GF-D8 (cell line): ENCODE measurements at regions not wholly inside any gene's neighbourhood (a gene's known extent, or its start where the extent isn't known, plus 50 kb on each side); places are given as distances from the start of the nearest gene placed in this dataset.

Source experiments
- DNase-seq: peaks from one replicate; lab custom pipeline; 2025; lab: John Stamatoyannopoulos, UW

DNA sequence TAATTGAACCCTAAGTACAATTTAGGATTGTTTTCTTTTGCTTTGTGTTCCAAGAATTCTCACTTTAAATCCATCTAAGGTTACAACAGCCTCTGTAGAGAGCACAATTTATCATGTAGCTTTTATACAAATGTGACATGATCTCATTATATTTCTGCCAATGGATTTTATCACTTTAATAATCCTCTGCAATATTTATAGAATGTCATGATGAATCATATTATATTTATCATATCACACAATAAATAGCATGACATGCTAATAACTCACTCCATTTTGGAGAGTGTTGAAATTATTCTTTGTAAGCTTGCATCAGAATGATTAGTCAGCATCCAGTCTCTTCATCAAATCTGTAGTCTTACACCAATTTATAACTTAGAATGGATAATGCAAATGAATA lies 280.6 kb upstream of the ZNF717 start:
- DNase-seq = no peak

DNA sequence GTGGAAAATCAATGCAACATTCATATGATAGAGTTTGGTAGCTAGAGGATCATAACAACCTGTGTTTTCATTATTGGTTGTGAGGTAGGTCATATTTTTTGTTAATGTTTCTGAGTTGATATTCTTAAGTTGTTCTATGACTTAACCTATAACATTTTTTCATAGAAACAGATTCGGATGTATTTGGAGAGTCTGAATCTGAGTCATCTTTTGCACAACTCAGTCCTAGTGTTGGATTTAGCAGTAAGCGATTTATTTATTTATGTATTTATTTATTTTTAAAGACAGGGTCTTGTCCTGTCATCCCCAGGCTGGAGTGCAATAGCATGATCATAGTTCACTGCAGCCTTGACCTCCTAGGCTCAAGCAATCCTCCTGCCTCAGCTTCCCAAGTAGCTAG lies 292.8 kb upstream of the ZNF717 start:
- DNase-seq = no peak

DNA sequence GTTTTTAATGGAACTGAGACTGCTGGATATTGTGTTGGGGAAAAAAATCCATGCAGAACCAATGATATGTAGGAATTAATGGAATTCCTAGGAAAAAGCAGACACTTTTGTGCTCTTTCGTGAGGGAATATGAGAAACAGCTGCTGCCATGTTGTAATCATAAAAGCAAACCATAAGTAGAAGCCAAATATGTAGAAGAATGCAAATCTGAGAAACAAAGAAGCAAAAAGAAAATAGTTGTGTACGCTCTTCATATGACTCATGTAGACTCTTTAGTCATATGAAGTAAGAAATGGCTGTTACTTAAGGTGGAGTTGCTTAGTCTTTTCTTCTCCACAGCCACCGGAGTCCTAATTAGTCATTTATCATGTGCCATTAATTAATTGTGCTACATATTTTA lies 298.6 kb upstream of the ZNF717 start:
- no peak for DNase-seq

DNA sequence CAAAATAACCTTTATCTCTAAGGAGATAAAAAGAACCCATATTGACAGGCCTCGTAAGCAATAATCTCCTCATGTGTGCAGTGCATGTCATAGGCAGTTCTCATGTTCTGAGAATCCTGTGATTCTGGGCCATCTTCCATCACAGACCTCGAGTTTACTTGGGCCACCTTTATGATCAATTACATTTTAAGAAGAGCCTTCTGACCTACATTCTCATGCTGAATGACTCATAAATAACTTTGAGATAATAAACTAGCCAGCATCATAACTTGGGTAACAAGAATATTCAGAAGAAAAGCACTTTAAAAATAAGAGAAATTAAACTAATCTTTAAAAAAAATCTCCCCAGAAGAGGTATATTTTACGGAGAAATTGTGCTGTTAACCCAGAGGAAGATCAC lies 310.7 kb upstream of the ZNF717 start:
- no peak for DNase-seq

DNA sequence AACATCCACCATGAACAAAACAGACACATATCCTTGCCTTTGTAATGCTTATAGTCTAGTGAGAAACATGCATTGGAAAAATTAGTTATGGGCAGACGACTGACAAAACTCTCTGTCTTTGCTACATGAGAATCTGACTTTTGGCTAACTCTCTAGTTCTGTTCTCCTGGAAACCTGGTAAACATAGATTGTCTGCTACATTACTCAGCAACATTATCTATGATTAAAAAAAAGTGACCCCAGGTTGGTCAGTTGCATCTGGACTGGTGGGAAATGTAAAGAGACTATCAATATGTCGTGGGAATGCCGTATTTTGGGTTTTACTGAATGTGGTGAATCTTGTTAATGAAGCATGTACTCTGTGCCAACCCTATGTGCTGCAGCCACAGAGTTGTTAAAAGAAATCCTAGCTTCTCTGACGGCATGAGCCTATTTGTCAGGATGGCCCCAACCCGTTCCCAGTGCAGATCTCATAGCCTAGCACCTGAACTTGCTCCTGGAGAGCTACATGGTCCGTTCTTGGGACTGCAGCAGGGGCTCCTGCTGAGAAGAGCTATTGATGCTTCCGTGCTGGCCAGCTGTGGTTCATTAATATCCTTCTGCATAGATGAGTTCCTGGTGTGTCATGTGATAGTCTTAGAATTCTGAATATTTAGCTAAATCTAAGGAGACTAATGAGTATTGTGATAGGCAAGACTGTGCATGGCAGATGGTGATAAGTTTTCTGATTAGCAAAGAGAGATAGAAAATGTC lies 311.7 kb upstream of the ZNF717 start:
- no peak for DNase-seq

DNA sequence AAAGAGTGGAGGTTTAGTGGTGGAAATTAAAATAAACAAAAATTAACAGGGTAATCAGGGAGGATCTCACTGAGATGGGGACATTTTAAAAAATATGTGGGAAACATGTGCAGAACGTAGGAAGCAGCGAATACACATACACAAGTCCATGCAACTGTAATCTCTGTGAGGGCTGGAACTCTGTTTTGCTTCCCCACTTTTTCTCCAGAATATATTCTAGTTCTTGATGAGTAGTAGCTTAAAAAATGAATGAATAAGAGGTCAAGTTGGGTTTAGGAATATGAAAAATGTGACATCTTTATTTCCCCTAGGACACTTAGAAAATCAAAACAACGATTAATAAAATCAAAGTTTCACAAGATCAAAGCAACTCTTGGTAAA lies 312.2 kb upstream of the ZNF717 start:
- DNase-seq = no peak

DNA sequence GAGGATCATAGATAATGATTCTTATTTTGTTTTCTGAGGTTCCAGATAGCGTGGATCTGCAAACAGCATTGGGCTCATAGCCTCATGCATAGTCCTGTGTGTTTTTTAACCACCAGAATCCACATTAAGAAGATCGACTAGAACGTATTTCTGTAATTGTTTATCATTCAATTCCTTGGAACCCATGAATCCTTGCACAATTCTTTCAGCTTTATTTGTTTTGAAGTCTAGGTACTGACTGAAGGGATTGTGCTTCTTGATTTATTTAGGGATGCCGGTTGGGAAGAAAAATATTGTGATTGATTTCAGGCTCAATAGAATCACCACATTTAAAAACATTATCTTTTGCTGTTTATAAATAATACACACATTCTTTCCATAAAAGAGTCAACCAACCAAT lies 314.6 kb upstream of the ZNF717 start:
- no peak for DNase-seq

DNA sequence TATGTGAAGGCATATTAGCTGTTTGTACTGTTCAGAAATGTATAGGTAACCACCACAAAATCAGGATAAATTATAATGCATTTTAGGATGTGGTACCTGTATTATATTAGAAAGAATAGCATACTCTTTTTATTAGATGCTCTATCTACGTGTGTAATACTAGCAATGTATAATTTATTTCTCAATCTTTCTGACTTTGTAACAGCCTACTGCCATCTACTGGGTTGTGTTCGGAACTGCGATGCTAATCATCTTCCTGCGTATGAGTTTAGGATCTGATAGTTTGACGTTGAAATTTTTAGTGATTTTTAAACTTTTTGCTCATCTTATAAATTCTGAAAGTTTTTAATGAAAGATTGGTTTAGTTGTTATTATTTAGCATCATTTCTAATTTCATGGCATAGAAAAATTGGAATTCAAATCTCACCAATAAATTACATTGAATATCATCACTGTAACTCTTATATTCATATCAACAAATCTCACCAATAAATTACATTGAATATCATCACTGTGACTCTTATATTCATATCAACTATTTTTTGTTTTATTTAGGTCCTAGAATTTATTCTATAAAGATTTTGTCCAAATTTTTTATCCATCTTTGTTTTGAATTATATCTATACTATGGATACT lies 322.7 kb upstream of the ZNF717 start:
- DNase-seq = no peak

DNA sequence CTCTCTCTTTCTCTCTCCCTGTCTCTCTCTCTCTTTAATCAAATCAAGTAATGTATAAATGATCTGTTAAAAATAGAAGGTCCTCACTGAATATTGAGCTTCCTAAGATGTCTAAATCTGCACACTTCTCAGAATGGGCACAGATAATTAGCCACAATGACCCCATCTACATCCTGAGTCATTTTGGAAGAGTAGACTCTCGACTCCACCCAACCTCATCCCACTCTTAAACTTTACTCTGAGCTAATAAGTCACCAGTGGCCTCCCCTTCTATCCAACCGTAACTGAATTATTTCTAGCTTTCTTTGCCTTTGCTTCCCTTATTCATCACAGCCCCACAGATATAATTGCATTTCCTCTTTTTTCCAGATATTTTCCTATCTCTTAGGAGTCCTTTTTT lies 326.5 kb upstream of the ZNF717 start:
- DNase-seq = no peak

DNA sequence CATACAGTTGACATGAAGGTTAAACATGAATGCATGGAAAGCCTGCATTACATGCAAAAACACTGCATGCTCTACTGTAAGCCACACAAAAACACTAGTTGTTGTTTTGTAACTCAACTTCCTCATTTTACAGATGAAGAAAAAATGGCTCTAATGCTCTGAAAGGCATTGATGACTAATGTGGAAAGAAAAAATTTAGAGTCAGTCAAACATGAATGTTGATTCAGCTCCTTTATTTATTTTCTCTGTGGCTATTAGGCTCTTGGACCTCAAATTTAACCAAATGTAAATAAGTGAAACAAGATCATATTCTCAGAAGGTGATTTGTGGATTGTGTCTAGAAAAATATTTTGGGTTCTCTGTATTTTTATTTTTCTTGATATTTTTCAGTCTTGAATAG lies 336.7 kb upstream of the ZNF717 start:
- DNase-seq = no peak

DNA sequence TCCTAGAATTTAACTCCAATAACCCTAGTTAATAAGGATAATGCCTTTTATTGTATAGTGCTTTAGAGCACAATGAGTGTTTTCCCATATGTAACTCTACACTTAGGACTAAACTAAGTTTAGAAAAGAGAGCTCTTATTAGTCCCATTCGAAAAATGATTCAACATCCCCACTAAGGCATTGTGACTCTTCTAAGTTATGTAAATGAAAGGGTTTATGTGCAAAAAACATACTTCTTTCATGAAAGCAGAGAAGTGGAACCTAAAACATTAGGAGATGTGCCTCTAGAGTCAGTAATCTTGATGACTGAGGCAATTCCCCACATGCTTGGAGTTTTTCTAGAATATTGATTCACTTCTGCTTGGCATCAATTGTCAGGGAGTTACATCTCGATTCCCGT lies 344.1 kb upstream of the ZNF717 start:
- no peak for DNase-seq

DNA sequence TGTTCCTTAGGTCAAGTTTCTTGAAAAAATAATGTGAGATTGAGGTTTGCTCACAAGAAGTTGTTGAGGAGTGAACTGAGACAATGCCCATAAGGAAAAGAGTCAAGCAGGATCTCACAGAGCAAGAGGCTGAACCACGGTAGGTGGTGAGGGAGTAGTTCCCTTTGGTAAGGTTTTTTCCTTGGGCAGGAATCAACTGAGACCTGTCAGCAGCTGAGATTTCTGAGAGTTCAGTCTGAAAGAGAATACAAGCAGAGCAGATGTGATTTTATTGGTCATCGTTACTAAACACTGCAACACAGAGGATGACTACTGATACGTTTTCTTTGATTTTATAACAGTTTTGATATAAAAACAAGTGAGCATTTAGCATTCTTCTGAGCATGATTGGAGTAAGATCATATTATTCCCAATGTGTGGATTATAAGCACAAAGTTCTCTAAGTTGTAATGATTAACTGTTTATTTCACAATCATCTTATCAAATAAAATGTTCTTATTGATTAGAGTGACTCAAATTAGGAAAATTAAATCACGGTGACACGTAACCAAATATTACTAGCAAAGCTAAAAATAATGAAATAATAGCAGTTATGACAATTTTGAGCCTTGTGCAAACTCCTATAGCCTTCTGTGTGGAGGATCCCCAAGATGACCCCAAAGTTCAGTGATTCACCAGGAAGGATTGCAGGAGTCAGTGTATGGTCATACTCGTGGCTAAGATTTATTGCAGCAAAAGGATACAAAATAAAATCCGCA lies 346.2 kb upstream of the ZNF717 start:
- no peak for DNase-seq

DNA sequence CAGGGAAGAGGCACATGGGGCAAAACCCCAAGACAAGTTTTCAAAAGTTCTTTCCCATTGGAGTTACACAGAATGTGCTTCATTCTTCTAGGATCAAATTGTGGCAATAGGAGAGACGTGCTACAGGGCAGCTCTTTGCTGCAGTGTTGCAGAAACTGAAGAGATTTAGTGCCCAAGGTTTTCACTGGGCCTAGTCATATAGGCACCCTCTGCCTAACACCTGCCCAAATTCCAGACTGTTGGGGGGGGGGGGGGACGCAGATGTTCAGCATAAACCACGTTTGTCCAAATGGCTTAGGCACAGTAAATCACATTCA lies 346.8 kb upstream of the ZNF717 start:
- no peak for DNase-seq

DNA sequence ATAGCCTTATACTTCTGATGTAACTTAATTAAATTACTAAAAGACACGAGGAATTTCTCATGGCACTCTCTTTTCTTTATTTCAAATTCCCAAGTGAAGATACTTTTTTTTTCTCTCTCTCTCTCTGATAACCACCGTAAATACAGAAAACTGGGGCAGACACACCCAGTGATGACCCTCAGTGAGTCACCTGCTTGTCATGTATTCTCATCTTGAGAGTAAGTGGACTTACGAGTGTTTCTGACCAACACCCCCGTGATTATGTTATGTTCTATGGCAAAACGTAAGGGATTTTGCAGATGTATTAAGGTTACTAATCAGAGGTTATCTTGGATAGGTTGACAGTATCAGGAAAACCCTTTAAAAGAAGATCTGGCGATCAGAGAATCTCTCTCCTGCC lies 348.8 kb upstream of the ZNF717 start:
- no peak for DNase-seq

DNA sequence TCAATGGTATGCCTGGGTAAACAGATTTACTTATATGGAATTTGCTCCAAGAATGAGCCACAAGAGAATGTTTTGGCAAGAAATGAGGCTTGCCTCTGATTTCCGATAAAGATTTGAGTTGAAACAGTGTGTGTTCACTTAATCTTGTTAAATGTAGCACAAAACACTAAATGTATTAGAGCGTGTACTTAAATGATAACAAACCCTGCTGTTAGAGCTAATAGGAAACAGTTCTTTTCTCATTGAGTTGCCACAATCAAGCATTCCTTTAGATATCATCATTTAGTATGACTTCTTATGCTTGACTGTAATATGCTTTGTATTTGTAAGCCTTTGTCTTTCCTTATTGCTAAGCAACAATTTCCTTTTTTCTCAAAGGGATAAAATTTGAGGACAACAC lies 353.6 kb upstream of the ZNF717 start:
- no peak for DNase-seq

DNA sequence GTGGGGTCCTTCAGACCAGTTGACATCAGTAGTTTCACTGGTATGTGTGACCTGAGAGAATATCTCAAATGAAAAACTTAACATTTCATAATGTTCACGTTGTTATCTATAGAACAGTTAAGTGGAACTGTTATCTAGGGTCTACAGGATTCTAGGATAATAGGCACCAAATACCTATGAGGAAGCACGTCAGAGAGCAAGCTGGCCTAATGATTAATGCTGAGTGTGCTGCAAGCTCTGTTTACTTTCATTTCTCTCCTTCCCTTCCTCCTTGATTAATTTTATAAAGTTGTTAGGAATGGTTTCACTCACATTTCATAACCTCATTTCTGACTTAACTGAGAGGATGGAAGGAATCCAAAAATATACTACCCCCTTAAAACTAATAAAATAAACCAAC lies 362.5 kb upstream of the ZNF717 start:
- DNase-seq = no peak

DNA sequence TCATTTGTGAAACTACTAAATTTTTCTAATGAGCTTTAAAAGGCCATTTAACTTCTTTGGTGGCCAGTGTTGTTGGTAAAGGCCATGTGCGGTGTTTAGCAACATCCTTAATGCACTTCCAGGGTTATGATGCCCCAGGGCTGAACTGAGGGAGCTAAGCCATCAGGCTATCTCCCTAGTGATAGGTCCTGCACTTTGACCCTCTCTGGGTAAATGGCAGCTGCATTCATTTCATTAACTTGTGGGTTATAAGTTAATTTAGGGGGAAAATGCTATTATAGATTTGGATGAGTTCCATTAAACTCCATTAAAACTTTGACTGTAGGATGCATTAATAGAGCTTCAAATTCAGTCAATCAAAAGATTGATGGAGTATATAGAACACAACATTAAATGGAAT lies 366.7 kb upstream of the ZNF717 start:
- DNase-seq = no peak

DNA sequence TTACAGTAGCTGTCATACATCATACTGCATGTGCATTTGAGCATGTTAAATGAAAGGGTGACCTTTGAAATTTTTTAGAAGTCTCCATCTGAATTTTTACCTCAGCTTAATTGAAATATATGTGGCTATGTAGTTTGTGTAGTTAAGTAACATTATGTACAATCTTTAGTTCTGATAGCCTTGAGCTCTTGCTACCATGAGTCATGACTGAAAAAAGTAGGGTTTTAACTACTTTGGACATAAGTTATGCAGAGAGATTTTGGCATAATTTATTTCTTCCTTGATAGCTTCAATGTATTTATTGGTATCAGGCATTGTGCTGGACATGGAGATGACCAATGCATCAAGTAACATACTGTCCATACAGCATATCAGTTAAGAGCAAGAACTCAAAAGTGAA lies 376.5 kb upstream of the ZNF717 start:
- DNase-seq = no peak

DNA sequence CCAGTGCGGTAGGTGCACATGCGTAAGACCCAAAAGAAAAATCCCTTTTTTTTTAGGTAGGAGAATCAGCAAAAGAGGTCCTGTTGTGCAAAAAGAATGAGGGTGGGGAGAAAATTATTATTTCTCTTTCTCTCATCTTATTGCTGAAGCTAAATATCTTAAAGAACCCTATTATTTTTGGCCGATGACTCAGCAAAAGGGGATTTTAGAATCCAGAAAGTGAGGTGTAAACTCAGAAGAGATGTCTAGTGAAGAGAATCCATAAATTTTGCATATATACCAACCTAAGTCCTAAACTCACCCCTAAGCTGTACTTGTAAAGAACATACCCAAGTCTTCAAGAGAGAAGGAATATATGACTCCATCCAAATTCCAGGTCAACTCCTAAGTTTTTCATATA lies 386.3 kb upstream of the ZNF717 start:
- no peak for DNase-seq

DNA sequence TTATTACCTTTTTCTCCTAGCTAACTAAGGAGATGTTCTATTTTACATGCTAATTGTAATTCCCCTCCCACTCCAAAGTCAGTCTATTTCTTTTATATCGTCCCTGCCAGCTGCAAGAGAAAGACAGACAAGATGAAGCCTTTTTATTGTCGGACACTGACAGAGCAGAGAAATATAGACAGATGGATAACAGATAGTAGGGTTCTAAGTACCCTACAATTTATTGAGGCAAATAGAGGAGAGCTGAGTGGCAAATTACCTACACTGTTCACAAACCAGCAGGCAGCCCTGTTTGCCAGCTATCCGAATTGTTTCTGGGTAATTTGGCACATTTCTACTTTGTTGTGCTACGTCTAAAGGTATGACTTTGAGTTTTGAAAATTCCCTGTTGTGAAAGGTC lies 392.3 kb upstream of the ZNF717 start:
- no peak for DNase-seq

DNA sequence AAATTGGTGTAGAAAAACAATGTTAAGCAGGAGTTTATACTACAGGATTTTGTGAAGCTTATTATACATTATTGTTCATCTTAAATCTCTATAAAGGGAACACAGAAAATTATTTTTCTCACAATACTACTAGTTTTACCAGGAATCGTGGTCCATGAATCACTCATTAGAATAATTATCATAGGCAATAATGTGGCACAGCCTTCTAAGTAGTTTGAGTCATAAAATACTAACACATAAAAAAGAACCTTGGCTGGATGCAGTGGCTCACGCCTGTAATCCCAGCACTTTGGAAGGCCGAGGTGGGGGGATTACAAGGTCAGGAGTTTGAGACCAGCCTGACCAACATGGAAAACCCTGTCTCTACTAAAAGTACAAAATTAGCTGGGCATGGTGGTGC lies 393.1 kb upstream of the ZNF717 start:
- no peak for DNase-seq

DNA sequence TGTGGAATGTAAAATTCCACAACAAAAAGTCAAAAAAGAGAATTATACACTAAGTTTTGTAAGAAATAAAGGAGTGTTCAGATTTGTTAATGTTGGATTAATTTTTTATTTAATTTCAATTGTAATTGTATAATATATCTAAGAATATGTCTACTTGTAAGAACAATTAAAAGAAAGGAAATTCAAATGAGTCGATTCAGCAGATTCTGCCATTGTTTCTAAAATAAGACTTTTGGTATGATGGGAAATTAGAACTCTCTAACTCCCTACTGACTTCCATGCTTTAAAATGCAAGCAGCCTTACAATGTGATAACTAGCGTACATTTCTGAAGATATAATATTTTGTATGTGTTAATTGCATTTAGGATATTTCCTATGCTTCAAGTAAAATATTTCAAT lies 395.9 kb upstream of the ZNF717 start:
- DNase-seq = no peak

DNA sequence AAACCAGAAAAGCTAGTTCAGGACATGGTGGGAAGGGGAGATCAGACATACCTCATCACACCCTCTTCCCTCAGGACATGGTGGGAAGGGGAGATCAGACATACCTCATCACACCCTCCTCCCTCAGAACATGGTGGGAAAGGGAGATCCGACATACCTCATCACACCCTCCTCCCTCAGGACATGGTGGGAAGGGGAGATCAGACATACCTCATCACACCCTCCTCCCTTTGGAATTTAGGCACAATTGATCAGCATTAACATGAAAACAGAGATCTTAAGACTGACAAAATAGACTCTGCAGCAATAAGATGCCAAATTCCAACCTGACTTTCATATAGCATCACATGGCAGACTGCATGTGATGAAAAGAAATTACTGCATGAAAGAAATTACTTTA lies 412.7 kb upstream of the ZNF717 start:
- no peak for DNase-seq

DNA sequence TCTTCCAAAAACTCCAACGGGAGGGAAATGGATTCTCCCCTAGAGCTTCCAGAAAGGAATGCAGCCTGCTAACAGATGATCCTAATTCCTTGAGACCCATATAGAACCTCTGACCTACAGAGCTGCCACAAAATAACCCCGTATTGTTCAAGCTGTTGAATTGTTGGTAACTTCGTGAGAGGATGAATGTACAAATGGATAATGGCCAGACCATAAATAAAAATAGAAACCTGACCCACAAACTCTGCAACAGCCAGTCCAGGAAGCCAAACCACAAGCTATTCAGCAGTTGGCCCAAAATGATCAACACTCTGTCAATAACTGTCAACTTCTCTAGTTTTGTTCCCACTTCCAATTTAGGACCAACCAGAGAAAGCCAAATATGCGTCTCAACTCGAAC lies 414.0 kb upstream of the ZNF717 start:
- DNase-seq = no peak
